Progenitor cell of endocrine pancreas (in vitro differentiated cells): ENCODE measurements at regions not wholly inside any gene's neighbourhood (a gene's known extent, or its start where the extent isn't known, plus 50 kb on each side); places are given as distances from the start of the nearest gene placed in this dataset.

Experiments used
- DNase-seq: peaks from one replicate; pipeline ENCODE4 v3.0.0; 2021; ENCODE audit warnings: low spot score; ENCODE audit not compliant: unreplicated experiment
- H3K27ac Mint-ChIP-seq: 2 replicates; pipeline ENCODE4 v1.8.0; 2021; ENCODE audit warnings: mild to moderate bottlenecking, moderate library complexity, mixed read lengths
- H3K27me3 Mint-ChIP-seq: 2 replicates; pipeline ENCODE4 v1.8.0; 2021; ENCODE audit warnings: mixed read lengths
- H3K36me3 Mint-ChIP-seq: 2 replicates; pipeline ENCODE4 v1.8.0; 2022; ENCODE audit warnings: mixed read lengths; ENCODE audit not compliant: insufficient read depth
- H3K4me1 Mint-ChIP-seq: 2 replicates; pipeline ENCODE4 v1.8.0; 2021; ENCODE audit warnings: low read depth, mixed read lengths
- H3K4me3 Mint-ChIP-seq: 2 replicates; pipeline ENCODE4 v1.8.0; 2021; ENCODE audit warnings: low read depth, mild to moderate bottlenecking, moderate library complexity, mixed read lengths
- H3K9me3 Mint-ChIP-seq: 2 replicates; pipeline ENCODE4 v1.8.0; 2021; ENCODE audit warnings: low read depth, mixed read lengths
- TF ChIP-seq, protein P1 (sequence below): fragments of 200-600 bp; sonication (generic); IDR thresholded peaks from one replicate; pipeline ENCODE4 v1.5.0; 2021; ENCODE audit warnings: antibody characterized with exemption, mild to moderate bottlenecking; ENCODE audit not compliant: unreplicated experiment

DNA sequence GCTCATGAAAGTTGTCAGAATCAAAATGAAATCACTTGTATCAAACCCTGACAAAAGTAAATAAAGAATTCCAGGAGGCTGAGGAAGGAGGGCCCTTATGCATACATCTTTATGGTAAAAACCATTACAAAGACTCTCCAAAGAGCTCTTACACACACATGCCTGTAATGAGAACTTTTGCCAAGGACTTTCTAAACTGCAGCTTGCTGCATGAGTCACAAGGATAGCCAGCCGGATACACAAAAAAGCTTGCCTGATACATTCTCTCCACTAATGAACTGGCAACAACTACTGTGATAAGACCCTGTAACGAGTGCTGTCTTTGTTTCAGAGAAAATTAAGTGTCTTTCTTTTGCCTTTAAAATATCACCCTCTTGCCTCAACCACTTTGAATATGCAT is 618.1 kb downstream of the PPP4R3C start:
- TF ChIP-seq, protein P1, sequence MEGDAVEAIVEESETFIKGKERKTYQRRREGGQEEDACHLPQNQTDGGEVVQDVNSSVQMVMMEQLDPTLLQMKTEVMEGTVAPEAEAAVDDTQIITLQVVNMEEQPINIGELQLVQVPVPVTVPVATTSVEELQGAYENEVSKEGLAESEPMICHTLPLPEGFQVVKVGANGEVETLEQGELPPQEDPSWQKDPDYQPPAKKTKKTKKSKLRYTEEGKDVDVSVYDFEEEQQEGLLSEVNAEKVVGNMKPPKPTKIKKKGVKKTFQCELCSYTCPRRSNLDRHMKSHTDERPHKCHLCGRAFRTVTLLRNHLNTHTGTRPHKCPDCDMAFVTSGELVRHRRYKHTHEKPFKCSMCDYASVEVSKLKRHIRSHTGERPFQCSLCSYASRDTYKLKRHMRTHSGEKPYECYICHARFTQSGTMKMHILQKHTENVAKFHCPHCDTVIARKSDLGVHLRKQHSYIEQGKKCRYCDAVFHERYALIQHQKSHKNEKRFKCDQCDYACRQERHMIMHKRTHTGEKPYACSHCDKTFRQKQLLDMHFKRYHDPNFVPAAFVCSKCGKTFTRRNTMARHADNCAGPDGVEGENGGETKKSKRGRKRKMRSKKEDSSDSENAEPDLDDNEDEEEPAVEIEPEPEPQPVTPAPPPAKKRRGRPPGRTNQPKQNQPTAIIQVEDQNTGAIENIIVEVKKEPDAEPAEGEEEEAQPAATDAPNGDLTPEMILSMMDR: no peak
- no peaks in the 10 kb centered on the region for H3K36me3 Mint-ChIP-seq
- H3K27ac Mint-ChIP-seq: no peak overlapping the region
- peaks cover 29% of the 10 kb centered on the region for H3K9me3 Mint-ChIP-seq
- H3K27me3 Mint-ChIP-seq: no peaks in the 10 kb centered on the region
- H3K4me3 Mint-ChIP-seq: no peak overlapping the region
- no peak for DNase-seq
- H3K4me1 Mint-ChIP-seq: no peaks in the 10 kb centered on the region

DNA sequence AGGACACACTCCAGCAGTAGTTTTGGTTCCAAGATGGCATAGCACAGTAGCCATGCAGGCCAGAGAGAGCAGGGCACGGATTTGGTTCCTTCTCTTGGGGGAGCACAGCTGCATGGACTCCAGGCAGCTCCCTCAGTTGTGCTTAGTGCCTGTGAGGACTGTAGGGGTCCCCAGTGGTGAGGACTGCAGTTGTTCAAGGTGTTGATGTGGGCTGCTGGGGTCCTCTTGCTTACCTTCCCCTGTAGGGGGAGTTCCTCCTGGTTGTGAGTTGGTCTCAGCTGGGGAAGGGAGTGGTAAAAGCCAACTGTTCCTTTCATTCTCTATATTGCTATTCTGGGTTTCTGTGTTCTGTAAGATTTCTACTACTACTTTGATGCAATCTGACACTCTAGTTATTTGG is 606.5 kb downstream of the MAGEB5 start:
- H3K36me3 Mint-ChIP-seq: peaks cover 3% of the 10 kb centered on the region
- H3K9me3 Mint-ChIP-seq: peaks cover 31% of the 10 kb centered on the region
- H3K4me1 Mint-ChIP-seq: no peaks in the 10 kb centered on the region
- H3K4me3 Mint-ChIP-seq: no peak overlapping the region
- H3K27me3 Mint-ChIP-seq: no peaks in the 10 kb centered on the region
- DNase-seq: no peak
- no peak overlapping the region for H3K27ac Mint-ChIP-seq
- TF ChIP-seq, protein P1: no peak

DNA sequence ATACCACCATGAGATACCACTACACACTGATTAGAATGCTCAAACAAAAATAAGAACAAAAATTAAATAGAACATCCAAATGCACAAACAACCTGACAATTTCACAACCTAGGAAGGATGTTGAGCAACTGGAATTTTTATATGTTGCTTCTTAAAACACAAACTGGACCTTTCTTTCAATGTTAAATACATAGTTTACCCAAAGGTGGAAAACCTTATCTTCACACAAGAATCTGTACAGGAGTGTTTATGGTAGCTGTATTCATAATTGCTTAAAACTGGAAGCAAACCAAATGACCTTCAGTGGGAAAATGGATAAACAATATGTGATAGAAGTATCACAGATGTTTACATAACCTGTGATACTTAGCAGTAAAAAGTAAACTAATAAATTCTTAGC is 573.8 kb downstream of the MAGEB5 start:
- no peaks in the 10 kb centered on the region for H3K36me3 Mint-ChIP-seq
- H3K27ac Mint-ChIP-seq: no peak overlapping the region
- no peaks in the 10 kb centered on the region for H3K4me1 Mint-ChIP-seq
- no peak for DNase-seq
- no peak overlapping the region for H3K4me3 Mint-ChIP-seq
- peaks cover 12% of the 10 kb centered on the region for H3K9me3 Mint-ChIP-seq
- no peaks in the 10 kb centered on the region for H3K27me3 Mint-ChIP-seq
- TF ChIP-seq, protein P1: no peak

DNA sequence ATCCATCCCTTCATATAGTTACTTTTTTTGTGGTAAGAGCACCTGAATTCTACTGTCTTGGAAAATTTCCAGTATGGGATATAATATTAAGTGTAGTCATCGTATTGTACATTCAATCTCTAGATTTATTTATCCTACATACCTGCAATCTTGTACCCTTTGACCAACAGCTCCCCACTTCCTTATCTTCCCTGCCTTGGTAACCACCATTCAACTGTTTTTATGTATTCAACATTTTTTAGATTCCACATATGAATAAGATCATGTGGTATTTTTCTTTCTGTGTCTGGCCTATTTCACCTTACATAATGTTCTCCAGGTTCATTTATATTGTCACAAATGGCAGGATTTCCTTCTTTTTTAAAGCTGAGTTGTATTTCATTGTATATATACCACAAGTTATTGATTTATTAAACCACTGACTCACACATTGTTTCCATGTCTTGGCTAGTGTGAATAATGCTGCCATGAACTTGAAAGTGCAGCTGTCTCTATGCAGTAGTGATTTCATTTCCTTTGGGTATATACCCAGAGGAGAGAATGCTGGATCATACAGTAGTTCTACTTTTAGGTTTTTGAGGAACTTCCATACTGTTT is 572.5 kb downstream of the MAGEB5 start:
- H3K4me1 Mint-ChIP-seq: no peaks in the 10 kb centered on the region
- peaks cover 20% of the 10 kb centered on the region for H3K9me3 Mint-ChIP-seq
- no peak overlapping the region for H3K27ac Mint-ChIP-seq
- H3K27me3 Mint-ChIP-seq: no peaks in the 10 kb centered on the region
- TF ChIP-seq, protein P1: no peak
- no peak overlapping the region for H3K4me3 Mint-ChIP-seq
- no peak for DNase-seq
- no peaks in the 10 kb centered on the region for H3K36me3 Mint-ChIP-seq

DNA sequence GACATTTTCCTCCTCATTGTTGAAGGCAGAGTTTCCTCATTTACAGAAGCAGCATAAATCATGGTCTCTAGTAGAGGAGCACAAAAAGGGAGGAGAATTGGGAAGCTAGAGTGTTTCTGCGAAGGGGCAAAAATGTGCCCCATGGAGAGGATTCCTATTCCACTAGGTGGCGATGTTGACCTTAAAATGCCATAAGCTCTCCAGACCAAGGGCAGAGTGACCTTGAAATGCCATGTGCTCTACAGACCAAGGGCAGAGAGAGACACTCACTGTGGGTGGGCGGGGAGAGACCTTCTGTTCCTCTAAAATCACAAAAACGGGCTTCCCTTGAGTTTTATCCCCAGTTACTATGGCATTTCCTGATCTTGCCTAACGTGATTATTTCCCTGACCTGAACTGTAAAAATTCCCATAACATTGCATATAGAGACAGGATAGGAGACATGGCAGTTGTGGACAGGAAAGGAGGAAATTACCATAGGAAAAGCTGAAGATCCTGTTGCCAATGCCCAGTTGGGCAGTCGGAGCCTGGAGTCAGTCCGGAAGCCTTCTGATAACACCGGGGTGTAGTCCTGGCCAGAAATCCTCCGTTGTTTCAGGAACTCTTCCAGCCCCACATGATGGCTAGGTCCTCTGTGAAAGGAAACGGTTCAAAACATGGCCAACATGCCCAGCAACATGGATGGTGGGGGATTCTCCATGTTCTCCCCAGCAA is 567.7 kb downstream of the MAGEB5 start:
- Mint-ChIP-seq H3K9me3 (peaks cover 25% of the 10 kb centered on the region), H3K4me1 (no peaks in the 10 kb centered on the region), H3K27ac (no peak overlapping the region), H3K4me3 (no peak overlapping the region), H3K27me3 (no peaks in the 10 kb centered on the region), H3K36me3 (no peaks in the 10 kb centered on the region)
- no peak for DNase-seq
- TF ChIP-seq, protein P1: peak; percentile 55
